SU-DHL-6 (cell line): ENCODE measurements at regions not wholly inside any gene's neighbourhood (a gene's known extent, or its start where the extent isn't known, plus 50 kb on each side); places are given as distances from the start of the nearest gene placed in this dataset.

Experiments
- H2AFZ ChIP-seq: fragments of 200-600 bp; sonication (generic); 2 replicates; pipeline ENCODE4 v1.6.1; 2014; ENCODE audit warnings: low read depth, mild to moderate bottlenecking, moderate library complexity, mixed read lengths, antibody characterized with exemption, low read length; ENCODE audit not compliant: severe bottlenecking
- H3F3A ChIP-seq: fragments of 200-600 bp; shearing (Covaris generic); 2 replicates; pipeline ENCODE4 v1.6.0; 2016; ENCODE audit warnings: antibody characterized with exemption, mild to moderate bottlenecking; ENCODE audit not compliant: insufficient read depth
- H3K27ac ChIP-seq: fragments of 200-600 bp; sonication (generic); 2 replicates; pipeline ENCODE4 v1.5.1; 2016; ENCODE audit warnings: low read depth, mild to moderate bottlenecking, low read length, moderate library complexity, mixed read lengths
- H3K27me3 ChIP-seq: fragments of 200-600 bp; sonication (generic), shearing (Covaris generic); 2 replicates; pipeline ENCODE4 v1.6.0; 2014; ENCODE audit warnings: mild to moderate bottlenecking, low read length
- H3K36me3 ChIP-seq: fragments of 200-600 bp; sonication (generic); 2 replicates; pipeline ENCODE4 v1.6.1; 2014; ENCODE audit warnings: mild to moderate bottlenecking, low read length, mixed read lengths
- H3K4me2 ChIP-seq: fragments of 300-600, 200-600 bp; shearing (Covaris generic), sonication (generic); 2 replicates; pipeline ENCODE4 v1.6.0; 2014; ENCODE audit warnings: low read length, low read depth, mild to moderate bottlenecking; ENCODE audit not compliant: poor library complexity, severe bottlenecking
- H3K4me3 ChIP-seq: fragments of 200-600 bp; sonication (generic); 2 replicates; pipeline ENCODE4 v1.5.1; 2014; ENCODE audit warnings: antibody characterized with exemption, low read length, mild to moderate bottlenecking, mixed read lengths; ENCODE audit not compliant: insufficient read depth, poor library complexity, severe bottlenecking
- H3K79me2 ChIP-seq: fragments of 200-600 bp; sonication (generic); 2 replicates; pipeline ENCODE4 v1.6.1; 2014; ENCODE audit warnings: mild to moderate bottlenecking, low read length, moderate library complexity; ENCODE audit not compliant: insufficient read depth
- H3K9ac ChIP-seq: fragments of 200-600 bp; sonication (generic); 2 replicates; pipeline ENCODE4 v1.7.0; 2014; ENCODE audit warnings: mild to moderate bottlenecking, low read length
- H3K9me2 ChIP-seq: fragments of 200-600 bp; sonication (generic); replicated peaks from 2 replicates; pipeline ENCODE4 v1.6.1; 2014; ENCODE audit warnings: low read length; ENCODE audit not compliant: insufficient read depth
- H3K9me3 ChIP-seq: fragments of 200-600 bp; sonication (generic); 2 replicates; pipeline ENCODE4 v1.6.1; 2014; ENCODE audit warnings: low read length, mixed read lengths; ENCODE audit not compliant: insufficient read depth
- H4K20me1 ChIP-seq: fragments of 200-600 bp; sonication (generic); 2 replicates; pipeline ENCODE4 v1.6.1; 2014; ENCODE audit warnings: low read depth, mild to moderate bottlenecking, antibody characterized with exemption, low read length, moderate library complexity, mixed read lengths
- CTCF ChIP-seq: fragments of 200-600 bp; sonication (generic); IDR thresholded peaks from one replicate; pipeline ENCODE4 v1.5.1; 2017; ENCODE audit warnings: antibody characterized with exemption, mild to moderate bottlenecking, low read length, moderate library complexity; ENCODE audit not compliant: insufficient read depth, poor library complexity, severe bottlenecking
- EZH2phosphoT487 ChIP-seq: fragments of 200-600 bp; sonication (generic), shearing (Covaris generic); conservative IDR thresholded peaks from 2 replicates; pipeline ENCODE4 v1.6.1; 2018; ENCODE audit warnings: mild to moderate bottlenecking, antibody characterized with exemption, low read length, moderate library complexity, mixed read lengths

GRCh38 chr18:60984510-60984909 is 348.7 kb upstream of the CDH20 start:
- H3K9ac ChIP-seq, result no peak overlapping the region
- no peaks in the 10 kb centered on the region for H3K36me3 ChIP-seq
- H2AFZ ChIP-seq, result no peak overlapping the region
- H3K27ac ChIP-seq, result no peak overlapping the region
- no peaks in the 10 kb centered on the region for H3K27me3 ChIP-seq
- TF ChIP-seq EZH2phosphoT487 (no peak), CTCF (no peak)
- no peak overlapping the region for H3K4me3 ChIP-seq
- H3K9me3 ChIP-seq, result no peaks in the 10 kb centered on the region
- H3K4me2 ChIP-seq, result no peak overlapping the region
- H3K79me2 ChIP-seq, result no peaks in the 10 kb centered on the region
- H3K9me2 ChIP-seq, result no peaks in the 10 kb centered on the region
- no peaks in the 10 kb centered on the region for H4K20me1 ChIP-seq
- no peaks in the 10 kb centered on the region for H3F3A ChIP-seq

- no peak for TF ChIP-seq CTCF
- no peak for TF ChIP-seq EZH2phosphoT487
Observed at GRCh38 chr18:60987963-60988362, 345.3 kb upstream of the CDH20 start.

GRCh38 chr18:60996326-60996725 is 336.9 kb upstream of the CDH20 start:
- Histone ChIP-seq H3K9ac (no peak overlapping the region), H4K20me1 (no peaks in the 10 kb centered on the region), H3K4me2 (no peak overlapping the region), H3F3A (no peaks in the 10 kb centered on the region), H3K36me3 (no peaks in the 10 kb centered on the region), H3K9me3 (no peaks in the 10 kb centered on the region), H3K4me3 (no peak overlapping the region), H3K27ac (no peak overlapping the region), H3K79me2 (no peaks in the 10 kb centered on the region), H3K9me2 (no peaks in the 10 kb centered on the region), H3K27me3 (no peaks in the 10 kb centered on the region), H2AFZ (no peak overlapping the region)
- TF ChIP-seq CTCF (no peak), EZH2phosphoT487 (no peak)

More at GRCh38 chr18:60987963-60988362, 345.3 kb upstream of the CDH20 start:
- H3K79me2 ChIP-seq, result no peaks in the 10 kb centered on the region
- H3K4me3 ChIP-seq, result no peak overlapping the region
- H3K9ac ChIP-seq, result no peak overlapping the region
- H3K36me3 ChIP-seq, result no peaks in the 10 kb centered on the region
- no peaks in the 10 kb centered on the region for H3K9me2 ChIP-seq
- no peaks in the 10 kb centered on the region for H3K9me3 ChIP-seq
- no peak overlapping the region for H3K27ac ChIP-seq
- no peaks in the 10 kb centered on the region for H3F3A ChIP-seq
- no peak overlapping the region for H3K4me2 ChIP-seq
- no peaks in the 10 kb centered on the region for H3K27me3 ChIP-seq
- no peaks in the 10 kb centered on the region for H4K20me1 ChIP-seq
- no peak overlapping the region for H2AFZ ChIP-seq
